CD8-positive, alpha-beta memory T cell (primary cell): ENCODE measurements at regions not wholly inside any gene's neighbourhood (a gene's known extent, or its start where the extent isn't known, plus 50 kb on each side); places are given as distances from the start of the nearest gene placed in this dataset.
"Not testable (repeated sequence)": the region's sequence is repeated elsewhere in the genome, so short reads cannot be mapped to it uniquely, and the experiment has no call there.

Experiments used
- CTCF ChIA-PET: fragments of 350-600 bp; sonication (Branson Sonifier 250); formaldehyde crosslinking; loops from one replicate; lab custom pipeline; 2021; ENCODE audit warnings: antibody characterized with exemption; lab: Charles Lee
- POLR2A ChIA-PET: fragments of 350-600 bp; sonication (Branson Sonifier 250); formaldehyde crosslinking; loops from one replicate; lab custom pipeline; 2021; ENCODE audit warnings: antibody characterized with exemption; lab: Charles Lee
- DNase-seq, 5 donors: peaks; one replicate each; pipeline versions ENCODE4 v3.0.0 to v3.0.0-alpha.2; 2020 to 2022; ENCODE audit warnings: mixed read lengths in 1 of 5
- H3K27ac ChIP-seq: one replicate; pipeline ENCODE4 v1.7.0; 2013; ENCODE audit warnings: low read depth, mild to moderate bottlenecking, low read length, moderate library complexity
- H3K27me3 ChIP-seq: 2 replicates; pipeline ENCODE4 v1.7.0; 2013; ENCODE audit warnings: low read length, mild to moderate bottlenecking; ENCODE audit not compliant: insufficient read depth, poor library complexity, severe bottlenecking
- H3K36me3 ChIP-seq: 2 replicates; pipeline ENCODE4 v1.7.0; 2013; ENCODE audit warnings: mild to moderate bottlenecking, low read length, moderate library complexity; ENCODE audit not compliant: insufficient read depth
- H3K4me1 ChIP-seq: 2 replicates; pipeline ENCODE4 v1.7.0; 2013; ENCODE audit warnings: mild to moderate bottlenecking, low read length, moderate library complexity; ENCODE audit not compliant: insufficient read depth
- H3K4me3 ChIP-seq: 2 replicates; pipeline ENCODE4 v1.7.0; 2013; ENCODE audit warnings: mild to moderate bottlenecking, low read length
- H3K9me3 ChIP-seq: 2 replicates; pipeline ENCODE4 v1.7.0; 2013; ENCODE audit warnings: mild to moderate bottlenecking, low read length
- H3K27ac Mint-ChIP-seq, 8 donors: one replicate each; pipeline ENCODE4 v1.8.0; 2020 to 2021; ENCODE audit warnings: mixed read lengths in 8 of 8, mild to moderate bottlenecking in 6 of 8, inconsistent platforms in 3 of 8, moderate library complexity in 3 of 8
- H3K27me3 Mint-ChIP-seq, 2 donors: one replicate each; pipeline ENCODE4 v1.8.0; 2020 to 2021; ENCODE audit warnings: mixed read lengths in 2 of 2, mild to moderate bottlenecking in 1 of 2, moderate library complexity in 1 of 2
- H3K36me3 Mint-ChIP-seq, 3 donors: one replicate each; pipeline ENCODE4 v1.8.0; 2020 to 2021; ENCODE audit warnings: mixed read lengths in 3 of 3, inconsistent platforms in 1 of 3, mild to moderate bottlenecking in 1 of 3
- H3K4me1 Mint-ChIP-seq, 3 donors: one replicate each; pipeline ENCODE4 v1.8.0; 2020 to 2021; ENCODE audit warnings: mixed read lengths in 3 of 3, inconsistent platforms in 1 of 3, mild to moderate bottlenecking in 1 of 3
- H3K4me3 Mint-ChIP-seq, 7 donors: one replicate each; pipeline ENCODE4 v1.8.0; 2020 to 2021; ENCODE audit warnings: mixed read lengths in 7 of 7, mild to moderate bottlenecking in 6 of 7, moderate library complexity in 4 of 7, inconsistent platforms in 2 of 7
- H3K9me3 Mint-ChIP-seq, 5 donors: one replicate each; pipeline ENCODE4 v1.8.0; 2020 to 2022; ENCODE audit warnings: mixed read lengths in 5 of 5, mild to moderate bottlenecking in 3 of 5, moderate library complexity in 2 of 5, inconsistent platforms in 1 of 5

GRCh38 chr1:226461087-226461486, 53.2 kb upstream of the PARP1 start:
- Mint-ChIP-seq H3K9me3 (no peaks in the 10 kb centered on the region), H3K4me3 (no peak overlapping the region), H3K4me1 (peaks cover 15 to 21% (median 15%) of the 10 kb centered on the region in 3 donors), H3K27me3 (peaks cover under 1 to 3% of the 10 kb centered on the region in 2 donors), H3K27ac (no peak overlapping the region), H3K36me3 (peaks cover 0 to 4% (median 4%) of the 10 kb centered on the region in 3 donors)
- Histone ChIP-seq H3K36me3 (no peaks in the 10 kb centered on the region), H3K4me3 (no peak overlapping the region), H3K4me1 (peaks cover 8% of the 10 kb centered on the region), H3K9me3 (no peaks in the 10 kb centered on the region), H3K27ac (no peak overlapping the region), H3K27me3 (no peaks in the 10 kb centered on the region)
- ChIA-PET POLR2A (no interaction called here), CTCF (interaction anchor here (1.0 to 2.0 kb wide), 4 partner anchors 17 to 336 kb away, joined by 3 to 6 read pairs (median 4); partner anchors contain the start of gene PARP1)
- no peak for DNase-seq

- Mint-ChIP-seq H3K27ac (no peak overlapping the region), H3K36me3 (peaks cover 0 to 16% (median 4%) of the 10 kb centered on the region in 3 donors), H3K4me3 (no peak overlapping the region), H3K4me1 (no peaks in the 10 kb centered on the region), H3K9me3 (peaks cover 0 to 3% (median 0%) of the 10 kb centered on the region in 5 donors), H3K27me3 (peaks cover 6 to 18% of the 10 kb centered on the region in 2 donors)
- Histone ChIP-seq H3K4me3 (no peak overlapping the region), H3K27me3 (no peaks in the 10 kb centered on the region), H3K4me1 (no peaks in the 10 kb centered on the region), H3K9me3 (no peaks in the 10 kb centered on the region), H3K27ac (no peak overlapping the region), H3K36me3 (no peaks in the 10 kb centered on the region)
- ChIA-PET CTCF (no interaction called here), POLR2A (no interaction called here)
- DNase-seq, result no peak
Measured at GRCh38 chr1:226463925-226464586, 56.2 kb upstream of the PARP1 start.

DNA sequence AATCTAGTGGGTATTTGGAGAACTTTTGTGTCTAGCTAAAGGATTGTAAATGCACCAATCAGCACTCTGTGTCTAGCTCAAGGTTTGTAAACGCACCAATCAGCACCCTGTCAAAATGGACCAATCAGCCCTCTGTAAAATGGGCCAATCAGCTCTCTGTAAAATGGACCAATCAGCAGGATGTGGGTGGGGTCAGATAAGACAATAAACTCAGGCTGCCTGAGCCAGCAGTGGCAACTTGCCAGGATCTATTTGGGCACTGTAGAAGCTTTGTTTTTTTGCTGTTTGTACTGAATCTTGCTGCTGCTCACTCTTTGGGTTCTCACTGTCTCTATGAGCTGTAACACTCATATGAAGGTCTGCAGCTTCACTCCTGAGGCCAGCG, 56.7 kb upstream of the PARP1 start:
- H3K27me3 ChIP-seq, POLR2A ChIA-PET, H3K36me3 ChIP-seq, H3K9me3 Mint-ChIP-seq, H3K4me3 ChIP-seq, H3K4me1 Mint-ChIP-seq, H3K9me3 ChIP-seq, H3K27ac Mint-ChIP-seq, H3K27ac ChIP-seq, CTCF ChIA-PET, H3K4me1 ChIP-seq, DNase-seq, H3K4me3 Mint-ChIP-seq: not testable (repeated sequence)
- Mint-ChIP-seq H3K27me3 (peaks cover 5 to 18% of the 10 kb centered on the region in 2 donors), H3K36me3 (peaks cover 0 to 21% (median 3%) of the 10 kb centered on the region in 3 donors)

DNA sequence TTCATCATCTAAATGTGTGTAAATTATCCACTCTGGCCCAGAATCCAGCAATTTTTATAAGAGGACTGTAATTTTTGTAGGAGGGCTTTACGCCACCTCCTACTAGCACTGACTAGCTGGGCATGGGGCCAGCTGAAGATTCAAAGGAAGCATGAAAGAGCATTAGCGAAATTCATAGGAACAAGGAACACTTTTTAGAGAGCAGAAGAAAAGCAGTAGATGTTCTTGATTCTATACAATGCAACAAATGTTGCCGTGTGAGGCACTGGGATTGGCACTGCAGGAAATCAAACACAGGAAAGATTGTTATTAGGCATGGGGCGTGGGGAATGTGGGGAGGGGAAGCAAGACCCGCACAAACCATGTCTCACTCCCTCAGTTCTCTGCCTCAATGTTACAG, 58.4 kb upstream of the PARP1 start:
- H3K4me3 ChIP-seq, result no peak overlapping the region
- DNase-seq, result no peak
- H3K27ac ChIP-seq, result no peak overlapping the region
- Mint-ChIP-seq H3K27ac (no peak overlapping the region), H3K9me3 (peaks cover 0 to 3% (median 0%) of the 10 kb centered on the region in 5 donors), H3K4me3 (no peak overlapping the region), H3K27me3 (peaks cover 8 to 24% of the 10 kb centered on the region in 2 donors), H3K4me1 (no peaks in the 10 kb centered on the region), H3K36me3 (peaks cover 0 to 29% (median 2%) of the 10 kb centered on the region in 3 donors)
- H3K4me1 ChIP-seq, result no peaks in the 10 kb centered on the region
- H3K9me3 ChIP-seq, result no peaks in the 10 kb centered on the region
- H3K27me3 ChIP-seq, result no peaks in the 10 kb centered on the region
- POLR2A ChIA-PET, result no interaction called here
- CTCF ChIA-PET, result interaction anchor here (1.0 to 1.7 kb wide), 2 partner anchors 9 to 58 kb away, joined by 3 to 4 read pairs; partner anchors contain the start of gene PARP1
- H3K36me3 ChIP-seq, result no peaks in the 10 kb centered on the region

DNA sequence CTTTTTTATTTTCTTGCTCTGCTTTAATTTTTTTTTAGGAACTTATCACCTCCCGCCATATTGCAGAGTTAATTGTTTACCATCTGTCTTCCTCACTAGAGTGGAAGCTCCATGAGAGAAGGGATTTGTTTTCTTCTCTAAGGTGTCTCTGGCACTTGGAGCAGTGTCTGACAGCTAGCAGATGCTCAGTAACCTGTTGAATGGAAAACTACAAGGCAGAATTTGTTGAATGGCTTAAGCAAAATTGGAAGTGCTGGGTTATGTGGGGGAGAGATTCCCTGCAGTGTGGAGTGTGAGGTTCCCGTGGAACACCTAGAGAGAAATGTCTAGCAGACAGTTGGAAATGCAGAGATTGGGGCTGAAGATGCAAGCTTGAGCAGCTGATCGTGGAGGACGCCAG, 59.5 kb upstream of the PARP1 start:
- peaks cover 0 to 29% (median 0%) of the 10 kb centered on the region in 3 donors for H3K36me3 Mint-ChIP-seq
- peaks cover 0 to 3% (median 0%) of the 10 kb centered on the region in 5 donors for H3K9me3 Mint-ChIP-seq
- no peaks in the 10 kb centered on the region for H3K4me1 Mint-ChIP-seq
- H3K27me3 Mint-ChIP-seq, result peaks cover 8 to 26% of the 10 kb centered on the region in 2 donors
- Histone ChIP-seq H3K4me1 (no peaks in the 10 kb centered on the region), H3K4me3 (no peak overlapping the region), H3K27me3 (no peaks in the 10 kb centered on the region), H3K27ac (no peak overlapping the region), H3K36me3 (no peaks in the 10 kb centered on the region), H3K9me3 (no peaks in the 10 kb centered on the region)
- POLR2A ChIA-PET, result no interaction called here
- no peak overlapping the region for H3K4me3 Mint-ChIP-seq
- CTCF ChIA-PET, result interaction anchor here (1.4 to 1.7 kb wide), 2 partner anchors 10 to 43 kb away, joined by 3 to 4 read pairs; no protein-coding TSS in a partner anchor
- H3K27ac Mint-ChIP-seq, result no peak overlapping the region
- DNase-seq, result no peak

GRCh38 chr1:226470921-226471866, 63.3 kb upstream of the PARP1 start:
- H3K4me3 Mint-ChIP-seq, result no peak overlapping the region

GRCh38 chr1:226473325-226473724, 65.4 kb upstream of the PARP1 start:
- no peaks in the 10 kb centered on the region for H3K4me1 ChIP-seq
- Mint-ChIP-seq H3K27me3 (peaks cover 8 to 17% of the 10 kb centered on the region in 2 donors), H3K4me1 (peaks cover 0 to 5% (median 3%) of the 10 kb centered on the region in 3 donors), H3K9me3 (no peaks in the 10 kb centered on the region), H3K4me3 (no peak overlapping the region), H3K27ac (no peak overlapping the region), H3K36me3 (peaks cover 0 to 17% (median 0%) of the 10 kb centered on the region in 3 donors)
- DNase-seq, result no peak
- no peaks in the 10 kb centered on the region for H3K36me3 ChIP-seq
- ChIA-PET CTCF (no interaction called here), POLR2A (no interaction called here)
- H3K4me3 ChIP-seq, result no peak overlapping the region
- H3K27me3 ChIP-seq, result no peaks in the 10 kb centered on the region
- no peak overlapping the region for H3K27ac ChIP-seq
- no peaks in the 10 kb centered on the region for H3K9me3 ChIP-seq

More at GRCh38 chr1:226470921-226471866, 63.3 kb upstream of the PARP1 start:
- Histone ChIP-seq H3K36me3 (no peaks in the 10 kb centered on the region), H3K27me3 (no peaks in the 10 kb centered on the region), H3K9me3 (no peaks in the 10 kb centered on the region), H3K4me1 (no peaks in the 10 kb centered on the region), H3K4me3 (no peak overlapping the region), H3K27ac (no peak overlapping the region)
- Mint-ChIP-seq H3K36me3 (peaks cover 0 to 25% (median 0%) of the 10 kb centered on the region in 3 donors), H3K27me3 (peaks cover 9 to 34% of the 10 kb centered on the region in 2 donors), H3K9me3 (peaks cover 0 to 3% (median 0%) of the 10 kb centered on the region in 5 donors), H3K4me1 (peaks cover 0 to 5% (median 3%) of the 10 kb centered on the region in 3 donors), H3K27ac (peak overlapping the region in 1 of 8 donors; percentile 44)
- CTCF ChIA-PET, result no interaction called here
- DNase-seq, result no peak
- POLR2A ChIA-PET, result no interaction called here

DNA sequence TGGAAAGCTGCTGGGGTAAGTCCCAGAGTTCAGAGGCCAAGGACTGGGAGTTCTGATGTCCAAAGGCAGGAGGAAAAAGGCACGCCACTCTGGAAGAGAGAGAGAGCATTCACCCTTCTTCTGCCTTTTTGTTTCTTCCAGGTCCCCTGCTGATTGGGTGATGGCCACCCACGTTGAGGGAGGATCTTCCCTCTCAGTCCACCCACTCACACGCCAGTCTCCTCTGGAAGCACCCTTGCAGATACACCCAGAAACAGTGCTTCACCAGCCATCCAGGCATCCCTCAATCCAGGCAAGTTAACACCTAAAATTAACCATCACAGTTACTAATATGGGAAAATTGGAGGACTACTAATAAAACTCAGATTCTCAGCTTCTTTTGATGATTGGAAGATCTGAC, 66.1 kb upstream of the PARP1 start:
- Mint-ChIP-seq H3K9me3 (no peaks in the 10 kb centered on the region), H3K27ac (no peak overlapping the region), H3K4me1 (peaks cover 0 to 5% (median 3%) of the 10 kb centered on the region in 3 donors), H3K36me3 (peaks cover 0 to 13% (median 0%) of the 10 kb centered on the region in 3 donors), H3K4me3 (no peak overlapping the region), H3K27me3 (peaks cover 8 to 17% of the 10 kb centered on the region in 2 donors)
- DNase-seq, result no peak
- POLR2A ChIA-PET, result no interaction called here
- no peaks in the 10 kb centered on the region for H3K4me1 ChIP-seq
- no peaks in the 10 kb centered on the region for H3K9me3 ChIP-seq
- no peak overlapping the region for H3K27ac ChIP-seq
- CTCF ChIA-PET, result no interaction called here
- no peaks in the 10 kb centered on the region for H3K27me3 ChIP-seq
- no peak overlapping the region for H3K4me3 ChIP-seq
- no peaks in the 10 kb centered on the region for H3K36me3 ChIP-seq
